SK-N-SH (cell line): ENCODE measurements at regions not wholly inside any gene's neighbourhood (a gene's known extent, or its start where the extent isn't known, plus 50 kb on each side); places are given as distances from the start of the nearest gene placed in this dataset.

Source experiments
- CHD2 ChIP-seq: fragments of 150-350 bp; IDR thresholded peaks from 2 replicates; pipeline ENCODE4 v1.6.1; 2018; ENCODE audit warnings: low read length; ENCODE audit not compliant: partially characterized antibody
- EP300 ChIP-seq, 2 experiments: IDR thresholded peaks; 2 replicates each; pipeline versions ENCODE4 v1.4.0 to v1.6.1; 2012; ENCODE audit warnings: borderline replicate concordance in 1 of 2, low read depth in 1 of 2, low read length in 1 of 2
- EZH2phosphoT487 ChIP-seq: fragments of 200-600 bp; sonication (generic); IDR thresholded peaks from 2 replicates; pipeline ENCODE4 v1.6.1; 2017; ENCODE audit warnings: low read depth, mixed run types, mild to moderate bottlenecking, antibody characterized with exemption, moderate library complexity, borderline replicate concordance
- MXI1 ChIP-seq: IDR thresholded peaks from 2 replicates; pipeline ENCODE4 v1.6.1; 2012; ENCODE audit warnings: mild to moderate bottlenecking, low read depth, low read length, improper control_type of control experiment
- POLR2AphosphoS5 ChIP-seq: IDR thresholded peaks from 2 replicates; pipeline ENCODE4 v1.6.1; 2012; ENCODE audit warnings: low read depth, low read length
- RAD21 ChIP-seq: IDR thresholded peaks from 2 replicates; pipeline ENCODE4 v1.6.1; 2012; ENCODE audit warnings: mild to moderate bottlenecking, low read length
- RXRA ChIP-seq: IDR thresholded peaks from 2 replicates; pipeline ENCODE4 v1.4.0; 2012; ENCODE audit warnings: low read depth, mild to moderate bottlenecking, borderline replicate concordance
- SMC3 ChIP-seq: IDR thresholded peaks from 2 replicates; pipeline ENCODE4 v1.6.1; 2012; ENCODE audit warnings: low read depth, low read length, improper control_type of control experiment
- TAF1 ChIP-seq: IDR thresholded peaks from 2 replicates; pipeline ENCODE4 v1.6.1; 2012; ENCODE audit warnings: low read depth, mild to moderate bottlenecking, low read length, moderate library complexity, borderline replicate concordance
- TEAD4 ChIP-seq: IDR thresholded peaks from 2 replicates; pipeline ENCODE4 v1.4.0; 2012; ENCODE audit warnings: mild to moderate bottlenecking, borderline replicate concordance; ENCODE audit not compliant: insufficient read depth
- YY1 ChIP-seq: IDR thresholded peaks from 2 replicates; pipeline ENCODE4 v1.4.0; 2012; ENCODE audit warnings: low read depth, mild to moderate bottlenecking
- TF ChIP-seq, protein P1 (sequence below): fragments of 200-600 bp; sonication (generic); IDR thresholded peaks from 2 replicates; pipeline ENCODE4 v1.6.1; 2017; ENCODE audit warnings: antibody characterized with exemption, mild to moderate bottlenecking, moderate library complexity
- TF ChIP-seq, protein P2 (sequence below): IDR thresholded peaks from 2 replicates; pipeline ENCODE4 v1.4.0; 2012; ENCODE audit warnings: low read depth

DNA sequence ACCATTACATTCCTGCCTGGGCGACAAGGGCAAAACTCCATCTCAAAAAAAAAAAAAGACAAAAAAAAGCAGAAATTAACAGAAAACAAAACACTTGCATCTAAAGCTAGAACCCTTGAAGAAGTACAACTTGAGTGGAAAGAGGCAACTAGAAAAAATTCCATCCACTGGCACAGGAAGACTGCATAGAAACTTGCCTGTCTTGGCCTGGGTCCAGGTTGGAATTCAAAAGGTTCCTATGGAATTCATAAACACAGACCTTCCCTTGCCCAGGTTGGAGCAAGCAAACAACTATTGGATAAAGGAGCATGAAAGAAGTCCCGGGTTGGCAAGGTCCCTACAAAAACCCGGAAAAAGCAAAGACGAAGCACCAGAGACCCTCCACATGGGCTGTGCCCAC, 69.8 kb downstream of the CCDC71L start:
- TF ChIP-seq TEAD4 (no peak), EZH2phosphoT487 (no peak), POLR2AphosphoS5 (no peak), RAD21 (no peak), YY1 (no peak), TAF1 (no peak), RXRA (no peak), EP300 (IDR thresholded peaks at IDR 0.05; ENCODE audit: borderline replicate concordance in 1 of 2, low read depth in 1 of 2, low read length in 1 of 2) (no peak), CHD2 (no peak), SMC3 (no peak), MXI1 (no peak)
- TF ChIP-seq, protein P1, sequence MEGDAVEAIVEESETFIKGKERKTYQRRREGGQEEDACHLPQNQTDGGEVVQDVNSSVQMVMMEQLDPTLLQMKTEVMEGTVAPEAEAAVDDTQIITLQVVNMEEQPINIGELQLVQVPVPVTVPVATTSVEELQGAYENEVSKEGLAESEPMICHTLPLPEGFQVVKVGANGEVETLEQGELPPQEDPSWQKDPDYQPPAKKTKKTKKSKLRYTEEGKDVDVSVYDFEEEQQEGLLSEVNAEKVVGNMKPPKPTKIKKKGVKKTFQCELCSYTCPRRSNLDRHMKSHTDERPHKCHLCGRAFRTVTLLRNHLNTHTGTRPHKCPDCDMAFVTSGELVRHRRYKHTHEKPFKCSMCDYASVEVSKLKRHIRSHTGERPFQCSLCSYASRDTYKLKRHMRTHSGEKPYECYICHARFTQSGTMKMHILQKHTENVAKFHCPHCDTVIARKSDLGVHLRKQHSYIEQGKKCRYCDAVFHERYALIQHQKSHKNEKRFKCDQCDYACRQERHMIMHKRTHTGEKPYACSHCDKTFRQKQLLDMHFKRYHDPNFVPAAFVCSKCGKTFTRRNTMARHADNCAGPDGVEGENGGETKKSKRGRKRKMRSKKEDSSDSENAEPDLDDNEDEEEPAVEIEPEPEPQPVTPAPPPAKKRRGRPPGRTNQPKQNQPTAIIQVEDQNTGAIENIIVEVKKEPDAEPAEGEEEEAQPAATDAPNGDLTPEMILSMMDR = no peak
- TF ChIP-seq, protein P2, sequence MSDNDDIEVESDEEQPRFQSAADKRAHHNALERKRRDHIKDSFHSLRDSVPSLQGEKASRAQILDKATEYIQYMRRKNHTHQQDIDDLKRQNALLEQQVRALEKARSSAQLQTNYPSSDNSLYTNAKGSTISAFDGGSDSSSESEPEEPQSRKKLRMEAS = no peak
